ENCODE measurements at regions not wholly inside any gene's neighbourhood (a gene's known extent, or its start where the extent isn't known, plus 50 kb on each side); places are given as distances from the start of the nearest gene placed in this dataset.

DNA sequence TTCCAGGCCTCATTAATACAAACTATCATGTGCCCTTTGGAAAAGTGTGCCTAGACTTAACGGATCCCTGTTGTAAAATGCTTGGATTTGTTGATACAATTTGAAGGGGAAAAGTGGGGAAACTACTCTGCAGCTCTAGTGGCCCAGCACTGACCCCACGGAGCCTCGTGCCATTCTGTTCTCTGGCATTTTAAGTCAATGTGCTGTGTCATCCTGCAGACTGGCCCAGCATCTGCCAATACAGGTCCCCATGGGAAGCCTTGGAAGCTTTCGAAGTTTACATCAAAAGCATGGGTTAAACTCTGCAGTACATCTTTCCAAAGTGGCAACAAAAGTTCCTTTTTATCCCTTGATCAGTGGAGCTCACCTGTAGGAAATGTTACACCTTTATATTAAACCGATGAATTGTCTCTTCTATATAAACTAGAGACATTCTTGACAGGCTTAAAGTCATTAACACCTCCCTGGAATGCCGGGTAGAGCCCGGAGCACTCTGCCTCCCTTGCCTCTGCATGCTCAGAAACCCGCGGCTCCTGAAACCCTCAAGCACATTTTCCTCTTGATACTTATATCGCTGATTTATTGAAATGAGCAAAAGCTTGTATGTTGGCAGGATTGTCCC, 596.0 kb upstream of the ADAMTS16 start:
- H3K4me3 ChIP-seq (ENCODE audit: severe bottlenecking) = no peak overlapping the region
- no peak for ATAC-seq (ENCODE audit: low read depth)
- H3K27me3 ChIP-seq (ENCODE audit: insufficient read depth, poor library complexity, severe bottlenecking) = peaks cover 6% of the 10 kb centered on the region
- DNase-seq (ENCODE audit: low spot score) = no peak
- H3K27ac ChIP-seq (ENCODE audit: poor library complexity, severe bottlenecking) = no peak overlapping the region
- no peaks in the 10 kb centered on the region for H3K36me3 ChIP-seq (ENCODE audit: low read depth)
- TF ChIP-seq, protein P1, sequence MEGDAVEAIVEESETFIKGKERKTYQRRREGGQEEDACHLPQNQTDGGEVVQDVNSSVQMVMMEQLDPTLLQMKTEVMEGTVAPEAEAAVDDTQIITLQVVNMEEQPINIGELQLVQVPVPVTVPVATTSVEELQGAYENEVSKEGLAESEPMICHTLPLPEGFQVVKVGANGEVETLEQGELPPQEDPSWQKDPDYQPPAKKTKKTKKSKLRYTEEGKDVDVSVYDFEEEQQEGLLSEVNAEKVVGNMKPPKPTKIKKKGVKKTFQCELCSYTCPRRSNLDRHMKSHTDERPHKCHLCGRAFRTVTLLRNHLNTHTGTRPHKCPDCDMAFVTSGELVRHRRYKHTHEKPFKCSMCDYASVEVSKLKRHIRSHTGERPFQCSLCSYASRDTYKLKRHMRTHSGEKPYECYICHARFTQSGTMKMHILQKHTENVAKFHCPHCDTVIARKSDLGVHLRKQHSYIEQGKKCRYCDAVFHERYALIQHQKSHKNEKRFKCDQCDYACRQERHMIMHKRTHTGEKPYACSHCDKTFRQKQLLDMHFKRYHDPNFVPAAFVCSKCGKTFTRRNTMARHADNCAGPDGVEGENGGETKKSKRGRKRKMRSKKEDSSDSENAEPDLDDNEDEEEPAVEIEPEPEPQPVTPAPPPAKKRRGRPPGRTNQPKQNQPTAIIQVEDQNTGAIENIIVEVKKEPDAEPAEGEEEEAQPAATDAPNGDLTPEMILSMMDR (IDR thresholded peaks at IDR 0.05; ENCODE audit: poor library complexity, severe bottlenecking) = no peak
- H3K4me1 ChIP-seq (ENCODE audit: insufficient read depth, poor library complexity, severe bottlenecking) = no peaks in the 10 kb centered on the region
- H3K9me3 ChIP-seq (ENCODE audit: severe bottlenecking) = no peaks in the 10 kb centered on the region

- Histone ChIP-seq H3K27ac (ENCODE audit: poor library complexity, severe bottlenecking) (no peak overlapping the region), H3K27me3 (ENCODE audit: insufficient read depth, poor library complexity, severe bottlenecking) (peaks cover 6% of the 10 kb centered on the region), H3K36me3 (ENCODE audit: low read depth) (no peaks in the 10 kb centered on the region), H3K4me3 (ENCODE audit: severe bottlenecking) (no peak overlapping the region), H3K9me3 (ENCODE audit: severe bottlenecking) (peaks cover 4% of the 10 kb centered on the region), H3K4me1 (ENCODE audit: insufficient read depth, poor library complexity, severe bottlenecking) (no peaks in the 10 kb centered on the region)
- ATAC-seq (ENCODE audit: low read depth) (no peak), DNase-seq (ENCODE audit: low spot score) (no peak)
- TF ChIP-seq, protein P1 (IDR thresholded peaks at IDR 0.05; ENCODE audit: poor library complexity, severe bottlenecking) = no peak
These were observed 592.6 kb upstream of the ADAMTS16 start for GRCh38 chr5:4547547-4547946.

GRCh38 chr5:4548341-4548740, 591.8 kb upstream of the ADAMTS16 start:
- Histone ChIP-seq H3K27ac (ENCODE audit: poor library complexity, severe bottlenecking) (no peak overlapping the region), H3K4me1 (ENCODE audit: insufficient read depth, poor library complexity, severe bottlenecking) (no peaks in the 10 kb centered on the region), H3K27me3 (ENCODE audit: insufficient read depth, poor library complexity, severe bottlenecking) (peaks cover 6% of the 10 kb centered on the region), H3K4me3 (ENCODE audit: severe bottlenecking) (no peak overlapping the region), H3K36me3 (ENCODE audit: low read depth) (no peaks in the 10 kb centered on the region), H3K9me3 (ENCODE audit: severe bottlenecking) (peaks cover 4% of the 10 kb centered on the region)
- TF ChIP-seq, protein P1 (IDR thresholded peaks at IDR 0.05; ENCODE audit: poor library complexity, severe bottlenecking) = no peak
- DNase-seq (ENCODE audit: low spot score) (no peak), ATAC-seq (ENCODE audit: low read depth) (no peak)

GRCh38 chr5:4549351-4549750, 590.8 kb upstream of the ADAMTS16 start:
- ATAC-seq (ENCODE audit: low read depth) = no peak
- Histone ChIP-seq H3K9me3 (ENCODE audit: severe bottlenecking) (peaks cover 4% of the 10 kb centered on the region), H3K27ac (ENCODE audit: poor library complexity, severe bottlenecking) (no peak overlapping the region)

DNA sequence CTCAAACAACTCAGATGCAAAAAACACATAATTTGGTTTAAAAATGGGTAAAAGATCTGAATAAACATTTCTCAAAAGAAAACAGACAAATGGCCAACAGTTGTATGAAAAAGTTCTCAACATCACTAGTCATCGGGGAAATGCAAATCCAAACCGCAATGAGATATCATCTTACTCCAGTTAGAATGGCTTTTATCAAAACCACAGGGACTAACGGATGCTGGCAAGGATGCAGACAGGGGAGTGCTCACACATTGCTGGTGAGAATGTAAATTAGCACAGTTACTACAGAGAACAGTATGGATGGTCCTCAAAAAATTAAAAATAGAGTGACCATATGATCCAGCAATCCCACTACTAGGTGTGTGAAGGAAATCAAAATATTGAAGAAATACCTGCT, 589.1 kb upstream of the ADAMTS16 start:
- H3K4me3 ChIP-seq (ENCODE audit: severe bottlenecking) = no peak overlapping the region
- no peak overlapping the region for H3K27ac ChIP-seq (ENCODE audit: poor library complexity, severe bottlenecking)
- TF ChIP-seq, protein P1 (IDR thresholded peaks at IDR 0.05; ENCODE audit: poor library complexity, severe bottlenecking) = no peak
- no peak for DNase-seq (ENCODE audit: low spot score)
- H3K36me3 ChIP-seq (ENCODE audit: low read depth) = no peaks in the 10 kb centered on the region
- no peaks in the 10 kb centered on the region for H3K27me3 ChIP-seq (ENCODE audit: insufficient read depth, poor library complexity, severe bottlenecking)
- no peaks in the 10 kb centered on the region for H3K4me1 ChIP-seq (ENCODE audit: insufficient read depth, poor library complexity, severe bottlenecking)
- H3K9me3 ChIP-seq (ENCODE audit: severe bottlenecking) = peaks cover 4% of the 10 kb centered on the region
- ATAC-seq (ENCODE audit: low read depth) = peak; percentile 25; the same call in 1 of the 3 replicates

More at GRCh38 chr5:4549351-4549750, 590.8 kb upstream of the ADAMTS16 start:
- no peaks in the 10 kb centered on the region for H3K36me3 ChIP-seq (ENCODE audit: low read depth)
- TF ChIP-seq, protein P1 (IDR thresholded peaks at IDR 0.05; ENCODE audit: poor library complexity, severe bottlenecking) = no peak
- no peak for DNase-seq (ENCODE audit: low spot score)
- no peaks in the 10 kb centered on the region for H3K27me3 ChIP-seq (ENCODE audit: insufficient read depth, poor library complexity, severe bottlenecking)
- H3K4me3 ChIP-seq (ENCODE audit: severe bottlenecking) = no peak overlapping the region
- H3K4me1 ChIP-seq (ENCODE audit: insufficient read depth, poor library complexity, severe bottlenecking) = no peaks in the 10 kb centered on the region
